HEK293 (cell line): ENCODE measurements at regions not wholly inside any gene's neighbourhood (a gene's known extent, or its start where the extent isn't known, plus 50 kb on each side); places are given as distances from the start of the nearest gene placed in this dataset.
A peak's percentile ranks its signal among the peaks of the same experiment; 100 is the strongest.

ENCODE experiments used
- KLF16 ChIP-seq: fragments of 450-650 bp; formaldehyde crosslinking; IDR thresholded peaks from 2 replicates; pipeline ENCODE4 v1.5.1; 2017; ENCODE audit warnings: missing biosample characterization, missing genetic modification characterization
- MZF1 ChIP-seq: fragments of 450-650 bp; formaldehyde crosslinking; IDR thresholded peaks from 2 replicates; pipeline ENCODE4 v1.5.1; 2017; ENCODE audit warnings: missing biosample characterization, missing genetic modification characterization, borderline replicate concordance
- PRDM4 ChIP-seq: fragments of 450-650 bp; formaldehyde crosslinking; IDR thresholded peaks from 2 replicates; pipeline ENCODE4 v1.5.1; 2017; ENCODE audit warnings: missing biosample characterization, missing genetic modification characterization
- PRDM6 ChIP-seq: fragments of 450-650 bp; formaldehyde crosslinking; IDR thresholded peaks from 2 replicates; pipeline ENCODE4 v1.5.1; 2017; ENCODE audit warnings: missing biosample characterization, missing genetic modification characterization
- RBAK ChIP-seq: fragments of 450-650 bp; formaldehyde crosslinking; IDR thresholded peaks from 2 replicates; pipeline ENCODE4 v1.5.1; 2016; ENCODE audit warnings: missing biosample characterization, missing genetic modification characterization
- REPIN1 ChIP-seq: fragments of 450-650 bp; formaldehyde crosslinking; IDR thresholded peaks from 2 replicates; pipeline ENCODE4 v1.5.1; 2017; ENCODE audit warnings: missing biosample characterization, missing genetic modification characterization, low read depth
- SP2 ChIP-seq: fragments of 450-650 bp; formaldehyde crosslinking; IDR thresholded peaks from 2 replicates; pipeline ENCODE4 v1.5.1; 2016; ENCODE audit warnings: missing biosample characterization, missing genetic modification characterization
- WT1 ChIP-seq: fragments of 450-650 bp; formaldehyde crosslinking; IDR thresholded peaks from 2 replicates; pipeline ENCODE4 v1.5.1; 2016; ENCODE audit warnings: missing biosample characterization, missing genetic modification characterization
- YY2 ChIP-seq: fragments of 450-650 bp; formaldehyde crosslinking; IDR thresholded peaks from 2 replicates; pipeline ENCODE4 v1.5.1; 2016; ENCODE audit warnings: missing biosample characterization, missing genetic modification characterization
- ZFHX2 ChIP-seq: fragments of 450-650 bp; formaldehyde crosslinking; conservative IDR thresholded peaks from 2 replicates; pipeline ENCODE4 v1.5.1; 2016; ENCODE audit warnings: missing biosample characterization, missing genetic modification characterization
- ZNF133 ChIP-seq: fragments of 450-650 bp; formaldehyde crosslinking; IDR thresholded peaks from 2 replicates; pipeline ENCODE4 v1.5.1; 2016; ENCODE audit warnings: missing biosample characterization, missing genetic modification characterization
- ZNF138 ChIP-seq: fragments of 450-650 bp; formaldehyde crosslinking; IDR thresholded peaks from 2 replicates; pipeline ENCODE4 v1.5.1; 2016; ENCODE audit warnings: missing biosample characterization, missing genetic modification characterization, borderline replicate concordance
- ZNF174 ChIP-seq: fragments of 450-650 bp; formaldehyde crosslinking; IDR thresholded peaks from 2 replicates; pipeline ENCODE4 v1.5.0; 2017; ENCODE audit warnings: missing biosample characterization, mild to moderate bottlenecking, missing genetic modification characterization
- ZNF239 ChIP-seq: fragments of 450-650 bp; formaldehyde crosslinking; IDR thresholded peaks from 2 replicates; pipeline ENCODE4 v1.5.1; 2016; ENCODE audit warnings: missing biosample characterization, missing genetic modification characterization
- ZNF302 ChIP-seq: fragments of 450-650 bp; formaldehyde crosslinking; IDR thresholded peaks from 2 replicates; pipeline ENCODE4 v1.5.1; 2016; ENCODE audit warnings: missing biosample characterization, missing genetic modification characterization, low read depth
- ZNF354C ChIP-seq: fragments of 450-650 bp; formaldehyde crosslinking; IDR thresholded peaks from 2 replicates; pipeline ENCODE4 v1.5.1; 2016; ENCODE audit warnings: missing biosample characterization, missing genetic modification characterization, low read depth, borderline replicate concordance
- ZNF362 ChIP-seq: fragments of 450-650 bp; formaldehyde crosslinking; IDR thresholded peaks from 2 replicates; pipeline ENCODE4 v1.5.1; 2016; ENCODE audit warnings: missing biosample characterization, missing genetic modification characterization
- ZNF37A ChIP-seq: fragments of 450-650 bp; IDR thresholded peaks from 2 replicates; pipeline ENCODE4 v1.5.1; 2018; ENCODE audit warnings: missing biosample characterization, missing genetic modification characterization
- ZNF391 ChIP-seq: fragments of 450-650 bp; formaldehyde crosslinking; IDR thresholded peaks from 2 replicates; pipeline ENCODE4 v1.5.1; 2016; ENCODE audit warnings: low read depth, missing biosample characterization, missing genetic modification characterization, borderline replicate concordance
- ZNF510 ChIP-seq: fragments of 450-650 bp; formaldehyde crosslinking; IDR thresholded peaks from 2 replicates; pipeline ENCODE4 v1.5.1; 2018; ENCODE audit warnings: mild to moderate bottlenecking, missing genetic modification characterization, missing biosample characterization; ENCODE audit not compliant: insufficient replicate concordance
- ZNF558 ChIP-seq: fragments of 450-650 bp; formaldehyde crosslinking; IDR thresholded peaks from 2 replicates; pipeline ENCODE4 v1.5.1; 2016; ENCODE audit warnings: missing biosample characterization, missing genetic modification characterization
- ZNF560 ChIP-seq: fragments of 450-650 bp; formaldehyde crosslinking; IDR thresholded peaks from 2 replicates; pipeline ENCODE4 v1.5.1; 2017; ENCODE audit warnings: missing biosample characterization, missing genetic modification characterization, borderline replicate concordance
- ZNF600 ChIP-seq: fragments of 450-650 bp; formaldehyde crosslinking; IDR thresholded peaks from 2 replicates; pipeline ENCODE4 v1.5.1; 2016; ENCODE audit warnings: missing biosample characterization, missing genetic modification characterization
- ZNF654 ChIP-seq: fragments of 450-650 bp; formaldehyde crosslinking; IDR thresholded peaks from 2 replicates; pipeline ENCODE4 v1.5.1; 2016; ENCODE audit warnings: low read depth, missing biosample characterization, missing genetic modification characterization
- ZNF677 ChIP-seq: fragments of 450-650 bp; IDR thresholded peaks from 2 replicates; pipeline ENCODE4 v1.5.0; 2018; ENCODE audit warnings: missing biosample characterization, mild to moderate bottlenecking, missing genetic modification characterization, moderate library complexity
- ZNF785 ChIP-seq: fragments of 450-650 bp; formaldehyde crosslinking; IDR thresholded peaks from 2 replicates; pipeline ENCODE4 v1.5.1; 2016; ENCODE audit warnings: missing biosample characterization, missing genetic modification characterization
- TF ChIP-seq, protein P1 (sequence below): fragments of 450-650 bp; formaldehyde crosslinking; conservative IDR thresholded peaks from 2 replicates; pipeline ENCODE4 v1.5.1; 2016; ENCODE audit warnings: low read depth, missing biosample characterization, missing genetic modification characterization
- TF ChIP-seq, protein P2 (sequence below): fragments of 450-650 bp; formaldehyde crosslinking; IDR thresholded peaks from 2 replicates; pipeline ENCODE4 v1.5.1; 2016; ENCODE audit warnings: missing biosample characterization, missing genetic modification characterization

DNA sequence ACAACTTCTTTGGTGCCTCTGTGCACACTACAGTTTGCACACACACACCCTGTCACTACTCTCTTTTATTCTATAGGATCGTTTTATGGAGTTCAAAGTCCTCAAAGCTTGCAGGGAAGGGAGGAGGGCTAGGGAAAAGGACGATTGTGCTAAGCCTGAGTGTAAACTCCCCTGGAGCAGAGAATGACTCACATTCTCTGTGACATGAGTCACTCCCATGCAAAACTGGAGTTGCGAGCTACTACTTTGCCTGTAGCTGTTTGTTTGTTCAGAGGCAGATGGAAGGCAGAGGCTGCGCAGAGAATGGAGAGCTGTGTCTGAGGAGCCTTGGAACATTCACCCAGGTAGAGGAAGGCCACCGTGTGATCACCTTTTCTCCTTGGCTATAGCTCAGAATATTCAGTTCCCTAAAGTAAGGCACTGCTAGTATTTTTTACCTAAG, 80.5 kb upstream of the MBNL2 start (continued):
- TF ChIP-seq ZNF133 (tag by site-specific recombination), result no peak
- TF ChIP-seq ZNF785, result no peak
- TF ChIP-seq ZNF302 (tag by site-specific recombination), result no peak
- TF ChIP-seq ZNF138, result no peak
- TF ChIP-seq ZNF677, result no peak
- no peak for TF ChIP-seq KLF16 (tag by site-specific recombination)
- 0 out of 2 replicates have a peak, but pooled peaks have one; percentile 13 for TF ChIP-seq PRDM4
- peak; percentile 37; the same call in 1 of the 2 replicates for TF ChIP-seq PRDM6 (tag by site-specific recombination)
- TF ChIP-seq ZNF37A, result no peak
- TF ChIP-seq ZNF510 (tag by site-specific recombination), result no peak
- no peak for TF ChIP-seq ZNF391 (tag by site-specific recombination)
- no peak for TF ChIP-seq REPIN1 (tag by site-specific recombination)
- TF ChIP-seq ZNF174 (tag by site-specific recombination), result no peak
- TF ChIP-seq RBAK (tag by site-specific recombination), result no peak
- TF ChIP-seq, protein P1, sequence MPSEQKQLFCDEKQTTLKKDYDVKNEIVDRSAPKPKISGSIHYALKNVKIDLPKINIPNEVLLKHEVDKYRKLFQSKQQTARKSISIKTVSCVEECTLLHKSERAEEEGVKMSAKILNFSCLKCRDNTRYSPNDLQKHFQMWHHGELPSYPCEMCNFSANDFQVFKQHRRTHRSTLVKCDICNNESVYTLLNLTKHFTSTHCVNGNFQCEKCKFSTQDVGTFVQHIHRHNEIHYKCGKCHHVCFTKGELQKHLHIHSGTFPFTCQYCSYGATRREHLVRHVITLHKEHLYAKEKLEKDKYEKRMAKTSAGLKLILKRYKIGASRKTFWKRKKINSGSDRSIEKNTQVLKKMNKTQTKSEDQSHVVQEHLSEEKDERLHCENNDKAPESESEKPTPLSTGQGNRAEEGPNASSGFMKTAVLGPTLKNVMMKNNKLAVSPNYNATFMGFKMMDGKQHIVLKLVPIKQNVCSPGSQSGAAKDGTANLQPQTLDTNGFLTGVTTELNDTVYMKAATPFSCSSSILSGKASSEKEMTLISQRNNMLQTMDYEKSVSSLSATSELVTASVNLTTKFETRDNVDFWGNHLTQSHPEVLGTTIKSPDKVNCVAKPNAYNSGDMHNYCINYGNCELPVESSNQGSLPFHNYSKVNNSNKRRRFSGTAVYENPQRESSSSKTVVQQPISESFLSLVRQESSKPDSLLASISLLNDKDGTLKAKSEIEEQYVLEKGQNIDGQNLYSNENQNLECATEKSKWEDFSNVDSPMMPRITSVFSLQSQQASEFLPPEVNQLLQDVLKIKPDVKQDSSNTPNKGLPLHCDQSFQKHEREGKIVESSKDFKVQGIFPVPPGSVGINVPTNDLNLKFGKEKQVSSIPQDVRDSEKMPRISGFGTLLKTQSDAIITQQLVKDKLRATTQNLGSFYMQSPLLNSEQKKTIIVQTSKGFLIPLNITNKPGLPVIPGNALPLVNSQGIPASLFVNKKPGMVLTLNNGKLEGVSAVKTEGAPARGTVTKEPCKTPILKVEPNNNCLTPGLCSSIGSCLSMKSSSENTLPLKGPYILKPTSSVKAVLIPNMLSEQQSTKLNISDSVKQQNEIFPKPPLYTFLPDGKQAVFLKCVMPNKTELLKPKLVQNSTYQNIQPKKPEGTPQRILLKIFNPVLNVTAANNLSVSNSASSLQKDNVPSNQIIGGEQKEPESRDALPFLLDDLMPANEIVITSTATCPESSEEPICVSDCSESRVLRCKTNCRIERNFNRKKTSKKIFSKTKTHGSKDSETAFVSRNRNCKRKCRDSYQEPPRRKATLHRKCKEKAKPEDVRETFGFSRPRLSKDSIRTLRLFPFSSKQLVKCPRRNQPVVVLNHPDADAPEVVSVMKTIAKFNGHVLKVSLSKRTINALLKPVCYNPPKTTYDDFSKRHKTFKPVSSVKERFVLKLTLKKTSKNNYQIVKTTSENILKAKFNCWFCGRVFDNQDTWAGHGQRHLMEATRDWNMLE (tag by site-specific recombination), result no peak
- TF ChIP-seq ZNF362 (tag by site-specific recombination), result no peak
- TF ChIP-seq ZNF654, result no peak
- no peak for TF ChIP-seq YY2 (tag by site-specific recombination)
- TF ChIP-seq SP2, result no peak
- TF ChIP-seq ZNF558 (tag by site-specific recombination), result peak; percentile 61; the same call in 1 of the 2 replicates
- TF ChIP-seq ZFHX2 (tag by site-specific recombination), result no peak
- no peak for TF ChIP-seq ZNF354C (tag by site-specific recombination)
- TF ChIP-seq ZNF600 (tag by site-specific recombination), result peak; percentile 35; the same call in 1 of the 2 replicates
- TF ChIP-seq MZF1 (tag by site-specific recombination), result no peak
- TF ChIP-seq ZNF239 (tag by site-specific recombination), result no peak
- TF ChIP-seq ZNF560 (tag by site-specific recombination), result no peak
- TF ChIP-seq, protein P2, sequence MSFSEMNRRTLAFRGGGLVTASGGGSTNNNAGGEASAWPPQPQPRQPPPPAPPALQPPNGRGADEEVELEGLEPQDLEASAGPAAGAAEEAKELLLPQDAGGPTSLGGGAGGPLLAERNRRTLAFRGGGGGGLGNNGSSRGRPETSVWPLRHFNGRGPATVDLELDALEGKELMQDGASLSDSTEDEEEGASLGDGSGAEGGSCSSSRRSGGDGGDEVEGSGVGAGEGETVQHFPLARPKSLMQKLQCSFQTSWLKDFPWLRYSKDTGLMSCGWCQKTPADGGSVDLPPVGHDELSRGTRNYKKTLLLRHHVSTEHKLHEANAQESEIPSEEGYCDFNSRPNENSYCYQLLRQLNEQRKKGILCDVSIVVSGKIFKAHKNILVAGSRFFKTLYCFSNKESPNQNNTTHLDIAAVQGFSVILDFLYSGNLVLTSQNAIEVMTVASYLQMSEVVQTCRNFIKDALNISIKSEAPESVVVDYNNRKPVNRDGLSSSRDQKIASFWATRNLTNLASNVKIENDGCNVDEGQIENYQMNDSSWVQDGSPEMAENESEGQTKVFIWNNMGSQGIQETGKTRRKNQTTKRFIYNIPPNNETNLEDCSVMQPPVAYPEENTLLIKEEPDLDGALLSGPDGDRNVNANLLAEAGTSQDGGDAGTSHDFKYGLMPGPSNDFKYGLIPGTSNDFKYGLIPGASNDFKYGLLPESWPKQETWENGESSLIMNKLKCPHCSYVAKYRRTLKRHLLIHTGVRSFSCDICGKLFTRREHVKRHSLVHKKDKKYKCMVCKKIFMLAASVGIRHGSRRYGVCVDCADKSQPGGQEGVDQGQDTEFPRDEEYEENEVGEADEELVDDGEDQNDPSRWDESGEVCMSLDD (tag by site-specific recombination), result no peak
- peak; percentile 88 for TF ChIP-seq WT1 (tag by site-specific recombination)
